ENCODE measurements at regions not wholly inside any gene's neighbourhood (a gene's known extent, or its start where the extent isn't known, plus 50 kb on each side); places are given as distances from the start of the nearest gene placed in this dataset.
"Not testable (repeated sequence)": the region's sequence is repeated elsewhere in the genome, so short reads cannot be mapped to it uniquely, and the experiment has no call there.

DNA sequence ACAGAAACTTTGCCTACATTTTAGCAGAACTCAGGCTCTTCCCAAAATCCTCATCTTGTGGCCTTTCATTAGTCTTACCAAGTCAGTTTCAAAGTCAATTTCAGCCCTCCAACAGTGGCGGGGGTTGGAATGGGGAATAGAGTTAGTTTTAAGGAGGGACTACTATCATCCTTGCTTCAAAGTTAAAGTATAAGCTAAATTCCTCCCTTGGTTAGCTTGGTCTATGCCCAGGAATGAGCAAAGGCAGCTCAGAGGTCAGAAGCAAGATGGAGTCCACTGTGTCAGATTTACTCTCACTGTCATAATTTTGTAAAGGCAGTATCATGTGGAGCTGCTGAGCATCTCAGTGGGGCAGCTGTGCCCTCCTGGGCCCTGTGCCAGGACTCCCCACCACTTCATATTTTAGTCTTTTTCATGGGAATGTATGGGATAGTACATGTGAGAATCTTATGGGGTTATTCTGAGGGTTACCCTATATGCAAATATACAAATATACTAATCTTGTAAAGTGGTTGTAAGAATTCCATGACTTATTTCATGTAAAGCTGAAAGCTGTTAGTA, 145.2 kb upstream of the MMADHC start:
- DNase-seq: no peak

DNA sequence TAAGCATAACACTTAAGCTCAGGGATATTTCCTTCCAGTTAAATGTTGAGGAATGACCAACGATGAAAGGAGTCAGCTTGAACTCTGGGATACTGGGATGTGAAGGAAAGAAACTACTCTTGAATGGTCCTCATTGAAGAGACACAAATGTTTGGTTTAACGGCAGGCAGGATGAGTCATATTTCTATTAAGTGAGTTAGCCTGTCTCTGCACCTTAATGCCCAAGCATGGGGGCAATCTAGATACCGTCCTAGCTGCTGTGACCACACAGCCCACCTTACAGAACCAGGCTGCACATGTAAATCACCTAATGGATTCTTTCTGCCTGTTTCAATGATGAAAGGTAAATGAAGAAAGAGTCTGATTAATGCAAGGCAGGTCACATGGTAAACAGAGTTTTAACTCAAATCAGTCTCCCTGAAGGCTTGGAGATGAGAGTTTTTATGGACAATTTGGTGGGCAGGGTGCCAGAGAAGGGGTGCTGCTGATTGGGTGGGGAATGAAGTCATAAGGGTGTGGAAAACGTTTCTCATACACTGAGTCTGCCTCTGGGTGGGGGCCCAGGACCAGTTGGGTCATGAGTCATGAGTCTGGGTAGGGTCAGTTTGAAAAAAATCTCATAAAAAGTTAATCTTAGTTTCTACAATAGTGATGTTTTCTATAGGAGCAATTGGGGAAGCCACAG, 144.6 kb upstream of the MMADHC start:
- DNase-seq: no peak

DNA sequence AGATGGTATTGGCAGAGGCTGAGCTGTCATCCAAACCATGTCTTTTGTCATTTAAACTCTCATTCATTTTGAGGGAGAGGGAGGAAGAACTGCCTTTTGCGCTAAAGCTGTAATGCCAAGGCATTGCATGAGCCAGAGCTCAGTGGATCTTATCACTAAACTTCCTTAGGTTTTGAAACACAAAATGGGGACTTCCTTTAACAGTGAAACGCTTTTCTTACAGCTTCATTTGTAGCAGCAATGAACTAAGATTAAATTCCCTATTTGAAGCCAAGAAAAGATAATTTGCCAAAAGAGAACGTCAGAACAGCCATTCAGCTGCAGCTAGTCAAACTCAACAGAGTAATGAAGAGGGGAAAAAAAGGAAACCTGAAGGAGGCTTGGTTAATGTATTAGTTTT, 143.5 kb upstream of the MMADHC start:
- no peak for DNase-seq

DNA sequence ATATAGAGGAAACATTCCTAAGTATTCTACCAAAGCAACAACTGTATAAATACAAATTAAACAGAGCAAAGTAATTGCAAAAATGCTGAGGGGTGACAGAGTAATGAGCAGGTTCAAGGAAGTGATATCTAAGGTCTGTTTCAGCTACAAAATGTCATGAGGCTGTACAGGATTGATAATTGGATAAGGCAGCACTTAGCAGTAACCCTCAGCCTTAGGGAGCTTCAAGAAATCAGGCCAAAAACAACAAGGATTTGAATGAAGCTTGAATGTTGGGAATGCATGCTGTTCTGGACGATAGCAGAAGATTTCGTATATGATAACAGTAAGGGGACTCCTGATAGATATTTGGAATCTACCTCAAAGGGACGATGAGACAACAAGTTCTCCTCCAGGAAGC, 142.0 kb upstream of the MMADHC start:
- DNase-seq: no peak

DNA sequence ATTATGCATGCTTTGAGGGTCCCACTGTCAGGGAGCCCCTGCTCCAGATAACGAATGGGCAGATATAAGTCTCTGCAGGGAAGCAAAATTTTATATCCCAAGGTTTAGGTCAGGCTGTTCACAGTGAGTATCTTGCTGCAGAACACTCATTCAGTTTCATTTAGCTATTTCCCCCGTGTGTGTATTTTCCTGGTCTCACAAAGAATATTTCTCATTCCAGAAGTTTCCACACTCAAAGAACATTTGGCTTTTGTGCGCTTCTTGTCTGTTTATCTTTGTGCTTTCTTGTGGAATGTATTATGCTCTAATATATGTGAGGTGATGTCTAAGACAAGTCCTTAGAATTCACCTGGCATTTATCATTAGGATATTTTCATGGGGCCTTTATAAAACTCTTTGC, 140.4 kb upstream of the MMADHC start:
- no peak for DNase-seq

DNA sequence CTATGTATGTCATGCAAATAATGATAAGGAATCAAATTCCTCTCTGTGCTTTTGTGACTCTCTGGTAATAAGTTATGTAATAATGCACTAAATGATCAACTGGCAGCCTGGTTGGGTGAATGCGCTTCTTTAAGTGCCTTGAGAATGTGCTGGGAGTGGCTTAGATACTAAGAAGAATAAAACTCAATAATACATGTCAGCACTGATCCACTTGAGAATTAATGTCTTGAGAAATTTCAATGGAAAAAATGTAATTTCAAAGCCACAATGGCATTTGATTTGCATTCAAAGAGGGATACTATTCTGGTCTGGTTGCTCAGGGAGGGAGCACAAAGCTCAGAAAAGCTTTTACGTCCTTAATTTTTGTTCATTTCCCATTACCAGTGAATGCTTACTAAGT, 137.7 kb upstream of the MMADHC start:
- DNase-seq: no peak

DNA sequence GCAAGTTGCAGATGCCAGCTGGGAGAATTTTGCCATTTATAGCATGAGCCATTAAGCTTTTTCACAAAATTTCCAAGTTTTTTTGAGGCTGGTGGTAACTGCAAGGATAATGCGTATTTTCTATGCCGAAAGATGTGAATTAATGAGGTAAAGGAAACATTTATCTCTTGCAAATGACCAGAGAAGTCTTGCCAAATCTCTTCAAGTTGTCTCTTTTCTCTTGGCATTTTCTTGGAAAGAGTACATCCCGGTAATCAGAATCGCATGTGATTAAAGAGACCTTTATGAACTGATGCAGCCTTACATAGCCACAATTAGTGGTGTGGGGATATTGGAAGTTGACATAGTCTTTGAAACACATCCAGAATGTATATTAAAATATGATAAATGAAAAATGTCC, 136.5 kb upstream of the MMADHC start:
- DNase-seq: no peak

DNA sequence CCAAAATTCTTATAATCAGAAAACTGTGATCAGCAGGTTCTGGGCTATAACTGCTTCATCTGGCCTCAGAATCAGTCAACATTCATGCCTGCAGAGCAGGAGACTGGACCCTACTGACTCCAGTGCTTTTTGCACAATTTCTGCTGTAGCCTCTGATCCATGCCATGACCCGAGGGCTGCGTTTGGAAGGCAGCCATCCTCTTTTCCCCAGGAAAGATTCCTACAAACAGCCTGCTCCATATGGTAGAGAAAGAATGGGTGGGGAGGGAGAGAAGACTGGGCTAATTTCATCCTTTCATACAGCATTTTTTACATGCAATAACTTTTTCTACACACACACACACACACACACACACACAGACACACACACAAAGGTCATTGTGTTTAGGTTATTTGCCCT, 133.0 kb upstream of the MMADHC start:
- no peak for DNase-seq

DNA sequence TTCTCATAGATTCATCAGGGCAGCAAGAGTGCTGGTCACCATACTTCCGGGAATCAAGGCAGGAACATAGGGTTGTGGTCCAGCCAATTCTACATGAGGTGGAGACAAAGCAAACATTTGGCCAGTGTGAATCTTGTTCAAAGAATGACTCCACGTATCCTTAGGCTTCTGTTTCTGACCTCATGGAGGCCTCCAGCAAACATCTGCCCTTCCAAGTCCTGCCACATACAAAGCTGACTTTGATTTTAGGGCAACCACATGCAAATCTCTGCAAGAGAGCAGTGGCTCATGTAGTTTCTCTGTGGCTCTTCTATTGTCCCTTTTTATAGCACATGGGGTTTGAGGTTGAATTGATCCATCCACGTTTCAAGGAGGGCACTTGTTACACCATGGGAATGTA, 132.1 kb upstream of the MMADHC start:
- no peak for DNase-seq

DNA sequence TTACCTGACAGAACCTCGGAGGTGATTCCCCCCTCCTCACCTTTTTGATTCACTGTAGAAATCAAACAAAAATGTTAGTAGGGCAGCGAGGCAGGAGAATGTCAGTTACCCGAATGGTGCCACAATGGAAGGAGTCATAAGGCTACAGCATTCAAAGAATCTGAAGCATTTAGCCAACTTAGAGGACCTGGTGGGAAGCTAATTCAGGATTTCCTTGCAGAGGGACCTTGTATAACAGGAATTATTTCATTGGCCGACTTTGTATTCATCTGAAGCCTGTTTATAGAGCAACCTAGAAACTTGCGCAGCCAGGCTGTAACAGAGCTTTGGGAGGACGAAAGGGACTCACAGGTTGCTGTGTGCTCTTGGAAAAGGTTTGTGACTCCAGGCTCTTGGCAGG, 129.1 kb upstream of the MMADHC start:
- DNase-seq: no peak

DNA sequence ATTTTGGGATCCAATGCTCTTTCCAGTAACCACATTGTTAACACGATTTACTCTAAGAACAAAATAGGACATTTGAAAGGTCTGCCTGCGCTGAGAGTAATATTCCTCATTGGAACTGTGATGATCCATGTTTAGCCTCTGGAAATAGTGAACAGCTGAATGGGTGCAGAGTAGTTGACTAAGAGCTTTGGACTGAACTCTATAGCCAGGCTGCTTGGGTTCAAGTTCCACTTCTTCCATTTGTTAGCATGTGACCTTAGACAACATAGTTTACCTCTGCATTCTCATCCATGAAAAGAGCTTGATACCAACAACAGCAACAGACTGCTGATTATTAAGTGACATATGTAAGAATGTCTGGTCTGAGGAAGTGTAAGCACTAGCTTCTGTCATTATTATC, 128.3 kb upstream of the MMADHC start:
- DNase-seq: no peak

DNA sequence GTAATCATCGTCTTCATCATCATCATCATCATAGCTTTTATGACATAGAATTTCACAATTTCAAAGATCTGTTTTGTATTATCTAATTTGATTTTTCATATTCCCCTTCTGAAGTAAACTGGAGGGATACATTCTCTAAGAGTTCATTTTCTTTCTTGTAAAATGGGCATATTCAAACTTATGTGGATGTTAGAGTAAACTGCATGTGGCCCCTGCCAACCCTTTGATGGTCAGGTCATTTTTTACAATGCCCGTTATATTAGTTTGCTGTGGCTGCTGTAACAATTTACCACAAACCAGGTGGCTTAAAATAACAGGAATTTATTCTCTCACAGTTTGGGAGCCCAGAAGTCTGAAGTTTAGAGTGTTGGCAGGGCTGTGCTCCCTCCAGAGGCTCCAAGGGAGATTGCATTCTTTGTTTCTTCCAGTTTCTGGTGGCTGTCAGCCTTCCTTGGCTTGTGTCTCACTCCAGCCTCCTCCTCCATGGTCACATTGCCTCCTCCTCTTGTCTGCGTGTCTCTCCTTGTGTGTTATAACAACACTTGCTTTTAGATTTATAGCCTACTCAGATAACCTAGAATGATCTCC, 127.5 kb upstream of the MMADHC start:
- DNase-seq: no peak

DNA sequence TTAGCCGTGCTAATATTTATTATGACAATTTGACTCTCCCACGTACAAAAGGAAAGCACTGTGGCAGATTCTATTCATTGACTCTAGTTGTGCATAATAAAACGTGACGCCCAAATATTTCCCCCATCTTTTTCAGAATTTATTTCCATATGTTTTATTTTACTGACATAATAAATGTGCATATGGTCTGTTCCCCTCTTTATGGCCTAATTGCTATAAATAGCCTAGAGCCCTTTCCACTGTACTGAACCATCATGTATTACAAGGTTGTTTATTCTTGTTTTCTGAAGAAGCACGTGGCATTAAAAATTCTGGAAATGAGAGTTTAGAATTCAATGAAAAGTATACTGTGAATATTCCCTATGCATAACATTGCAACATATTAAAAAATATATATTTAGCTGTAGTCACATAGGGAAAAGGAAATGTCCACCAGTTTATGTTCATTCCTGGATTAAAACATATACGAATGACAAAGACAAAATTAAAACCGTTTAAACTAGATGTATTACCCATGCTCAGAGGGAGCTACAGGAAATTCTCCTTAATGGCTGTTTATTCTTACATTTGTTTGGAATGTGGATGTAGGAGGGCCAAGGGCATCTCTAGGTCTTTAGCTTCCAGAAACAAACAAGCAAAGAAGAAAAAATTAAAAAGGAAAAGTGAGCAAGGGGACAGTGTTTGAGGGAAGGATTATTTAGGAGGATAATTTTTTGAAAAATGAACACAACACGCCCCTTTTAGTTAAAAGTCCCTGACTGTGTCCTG, 122.1 kb upstream of the MMADHC start:
- DNase-seq: no peak

DNA sequence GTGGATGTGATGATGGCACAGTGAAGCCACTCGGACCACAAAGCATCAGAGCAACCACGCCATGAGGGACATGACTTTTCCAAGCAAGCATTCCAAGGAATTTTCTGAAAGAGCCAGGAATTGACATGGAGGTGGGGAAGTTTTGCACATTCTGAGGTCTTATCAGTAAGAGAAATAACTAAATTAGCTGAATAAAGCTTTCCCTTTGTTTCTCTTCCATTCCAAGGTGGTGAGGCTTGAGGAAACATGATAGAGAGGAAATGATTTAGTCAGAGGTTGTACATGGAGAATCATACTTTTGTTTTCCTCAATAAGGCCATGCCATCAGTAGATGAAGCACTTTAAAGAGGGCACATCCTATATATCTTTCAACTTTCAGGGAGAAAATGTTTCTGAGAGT, 115.7 kb upstream of the MMADHC start:
- no peak for DNase-seq

DNA sequence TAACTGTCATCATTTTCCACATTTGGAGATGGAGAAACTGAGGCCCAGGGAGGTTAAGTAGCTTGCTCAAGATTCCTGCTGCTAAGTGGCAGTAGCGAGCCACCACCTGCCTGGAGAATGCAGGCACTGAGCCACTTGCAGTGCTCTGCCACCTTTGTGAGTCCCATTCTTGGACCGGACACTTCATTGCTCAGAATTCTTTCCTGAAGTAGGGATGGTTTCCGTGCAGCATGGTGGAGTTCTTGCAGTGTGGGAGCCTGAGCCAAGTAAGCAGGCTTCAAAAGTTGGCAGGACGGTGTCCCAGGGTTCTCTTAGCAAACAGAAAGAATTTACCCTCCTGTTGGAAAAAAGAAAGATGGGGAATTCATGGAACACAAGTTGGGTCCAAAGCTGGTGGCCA, 115.0 kb upstream of the MMADHC start:
- no peak for DNase-seq

DNA sequence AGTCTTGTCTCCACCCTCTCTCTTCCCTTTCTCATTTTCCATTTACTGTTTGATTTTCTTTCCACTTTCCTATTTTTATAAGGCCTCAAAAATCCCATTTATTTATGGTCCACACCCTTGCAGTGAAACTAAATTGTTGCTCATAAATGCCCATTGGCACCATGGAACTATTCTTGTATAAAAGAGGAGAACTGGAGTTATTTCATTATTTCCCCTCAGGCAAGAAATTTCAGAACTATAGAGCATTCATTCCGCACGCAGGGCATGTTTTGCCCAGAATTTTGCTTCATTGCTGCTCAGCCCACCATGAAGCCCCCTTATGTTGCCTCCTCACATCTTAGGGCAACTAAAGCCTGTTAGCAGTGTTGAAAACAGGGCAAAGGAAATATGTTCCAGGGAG, 113.7 kb upstream of the MMADHC start:
- no peak for DNase-seq

DNA sequence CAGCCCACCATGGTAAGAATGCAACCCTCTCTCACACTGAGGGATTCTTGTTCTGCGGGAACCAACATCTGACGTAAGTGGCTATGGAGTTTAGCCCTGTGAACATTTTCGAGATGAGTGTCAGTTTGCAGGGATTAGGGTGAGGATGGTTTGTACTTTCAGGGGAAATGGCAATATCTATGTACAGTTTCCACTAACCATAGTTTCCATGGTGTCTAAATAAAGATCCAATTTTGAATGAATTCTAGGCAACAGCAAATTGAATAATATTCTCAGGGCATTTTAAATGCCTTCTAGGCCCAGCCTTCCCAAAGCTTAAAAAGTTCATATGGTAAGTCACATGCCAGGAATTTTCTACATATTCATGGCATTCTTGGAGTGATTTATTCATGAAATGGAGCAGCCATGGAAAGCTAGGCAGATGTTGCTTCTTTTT, 105.4 kb upstream of the MMADHC start:
- DNase-seq: no peak

DNA sequence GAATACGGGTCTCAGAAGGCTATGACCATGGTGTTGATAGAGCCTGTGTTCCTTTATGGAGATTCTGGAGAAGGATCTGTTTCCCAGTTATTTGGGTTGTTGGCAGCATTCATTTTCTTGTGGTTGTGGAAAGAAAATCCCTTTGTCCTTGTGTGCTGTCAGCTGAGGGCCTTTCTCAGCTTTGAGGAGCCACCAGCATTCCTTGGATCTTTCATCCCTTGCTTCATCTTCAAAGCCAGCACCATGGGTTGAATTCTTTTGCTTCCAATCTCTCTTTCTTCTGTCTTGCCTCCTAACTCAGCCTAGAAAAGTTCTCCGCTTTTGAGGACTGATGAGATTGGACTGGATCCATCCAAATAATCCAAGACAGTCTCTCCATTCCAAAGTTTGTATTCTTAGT, 103.2 kb upstream of the MMADHC start:
- no peak for DNase-seq

DNA sequence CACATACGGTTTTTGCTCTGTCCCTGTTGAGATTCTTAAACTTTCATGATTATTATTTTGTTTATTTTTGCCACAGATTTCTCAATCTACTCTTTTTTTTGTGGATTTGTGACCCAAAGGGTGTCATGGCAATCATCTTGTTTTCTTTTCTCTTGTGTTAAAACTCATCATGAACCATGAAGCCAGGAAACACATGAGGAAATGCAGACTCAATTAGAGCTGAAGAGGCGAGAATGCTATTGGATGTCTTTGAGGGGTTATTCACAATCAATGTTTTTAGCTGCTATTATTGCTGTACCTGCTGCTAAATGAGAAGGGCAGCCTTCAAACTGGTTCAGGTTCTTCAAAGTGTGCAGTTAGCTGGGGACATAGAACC, 99.5 kb upstream of the MMADHC start:
- DNase-seq: no peak

DNA sequence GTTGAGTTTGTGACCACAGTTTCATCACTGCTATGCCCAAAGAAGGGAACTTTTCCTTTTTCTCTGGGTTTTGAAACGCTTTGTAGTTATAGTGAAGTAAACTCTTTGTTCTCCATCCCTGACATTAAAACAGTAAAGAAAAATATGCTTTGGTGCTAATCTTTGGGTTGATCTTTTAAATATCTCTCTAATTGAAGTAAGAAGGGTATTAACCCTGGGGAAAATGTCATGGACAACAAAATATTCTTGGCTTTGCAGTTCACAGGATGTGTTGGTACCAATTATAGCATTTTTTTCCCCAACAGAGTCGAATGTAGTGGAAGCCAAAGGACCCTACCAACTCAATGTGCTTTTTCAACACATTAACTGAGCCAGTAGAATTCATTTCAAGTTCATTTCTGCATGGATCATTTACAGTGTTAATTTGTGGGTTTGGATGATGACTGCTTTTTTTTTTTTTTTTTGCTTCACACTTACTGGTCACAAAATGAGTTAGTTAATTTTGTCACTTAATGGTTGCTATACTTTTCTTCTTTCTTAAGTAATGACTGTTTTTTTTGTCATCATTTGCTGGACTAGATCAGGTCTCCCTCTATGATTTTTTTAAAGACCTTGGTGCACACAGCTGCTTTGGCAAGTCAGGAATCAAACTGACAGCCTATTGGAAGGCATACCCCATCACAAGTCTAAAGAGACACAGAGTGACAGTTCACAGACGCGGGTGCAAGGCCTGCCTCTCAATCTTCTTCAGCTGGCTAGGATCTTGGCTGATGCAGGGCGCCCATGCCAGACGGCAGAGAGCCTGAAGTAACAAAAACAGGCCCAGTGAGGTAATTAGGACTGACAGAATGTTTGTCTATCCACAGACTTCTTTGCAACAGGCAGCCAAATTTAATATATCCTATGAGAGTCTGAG, 98.8 kb upstream of the MMADHC start:
- DNase-seq: no peak

DNA sequence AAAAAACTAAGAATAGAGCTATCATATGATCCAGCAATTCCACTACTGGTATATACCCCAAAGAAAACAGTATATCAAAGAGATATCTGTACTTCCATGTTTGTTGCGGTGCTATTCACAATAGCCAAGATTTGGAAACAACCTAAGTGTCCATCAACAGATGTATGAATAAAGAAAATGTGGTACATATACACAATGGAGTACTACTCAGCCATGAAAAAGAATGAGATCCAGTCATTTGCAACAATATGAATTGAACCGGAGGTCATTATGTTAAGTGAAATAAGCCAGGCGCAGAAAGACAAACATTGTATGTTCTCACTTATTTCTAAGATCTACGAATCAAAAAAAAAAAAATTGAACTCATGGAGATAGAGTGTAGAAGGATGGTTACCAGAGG, 97.8 kb upstream of the MMADHC start:
- not testable (repeated sequence) for DNase-seq

DNA sequence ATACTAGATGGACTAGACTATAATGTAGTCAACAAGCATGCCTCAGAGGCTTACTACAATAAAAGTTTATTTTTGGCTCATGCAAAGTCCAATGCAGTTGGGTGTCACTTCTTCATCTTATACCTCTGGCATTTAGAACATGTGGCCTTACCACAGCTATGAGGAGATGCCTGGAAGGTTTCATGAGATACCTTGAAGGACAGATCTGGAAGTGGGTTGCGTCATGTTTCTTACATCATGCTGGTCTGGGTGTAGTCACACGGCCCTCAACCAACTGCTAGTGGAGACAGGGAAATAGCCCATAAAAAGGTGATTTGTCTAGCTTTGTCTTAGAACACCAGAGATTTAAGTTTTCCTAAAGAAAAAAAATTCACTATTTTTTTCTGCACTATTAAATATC, 91.7 kb upstream of the MMADHC start:
- no peak for DNase-seq

DNA sequence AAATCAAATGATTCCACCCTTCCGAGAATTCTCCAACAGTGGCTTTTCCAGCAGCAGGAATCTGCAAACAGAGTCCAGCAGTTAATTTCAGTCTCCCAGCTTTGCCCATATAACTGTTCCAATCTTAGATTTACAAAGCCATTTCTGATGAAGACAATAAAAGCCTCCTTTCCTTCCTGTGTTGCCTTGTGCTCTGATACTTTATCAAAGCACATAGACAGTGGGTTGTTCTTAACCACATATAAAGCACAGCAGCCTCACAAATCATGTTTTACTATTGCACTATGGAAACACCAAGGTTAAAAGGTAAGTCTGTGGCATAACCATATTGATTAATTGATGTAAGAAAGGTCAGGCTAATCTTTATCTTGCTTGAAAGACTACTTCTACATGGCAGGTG, 89.8 kb upstream of the MMADHC start:
- DNase-seq: no peak

All from activated CD4-positive, alpha-beta T cell treated with anti-CD3 and anti-CD28 coated beads, Interleukin-2, amount 50 U/mL, for 16 hours (primary cell).